Ectodermal cell (in vitro differentiated cells): ENCODE measurements at regions not wholly inside any gene's neighbourhood (a gene's known extent, or its start where the extent isn't known, plus 50 kb on each side); places are given as distances from the start of the nearest gene placed in this dataset.

Experiments
- H3K27ac ChIP-seq: 2 replicates; pipeline ENCODE4 v1.7.0; 2013; ENCODE audit warnings: mild to moderate bottlenecking, low read depth, low read length; ENCODE audit not compliant: insufficient read depth, poor library complexity, severe bottlenecking
- H3K27me3 ChIP-seq: 2 replicates; pipeline ENCODE4 v1.7.0; 2013; ENCODE audit warnings: mild to moderate bottlenecking, low read length; ENCODE audit not compliant: insufficient read depth, control insufficient read depth, poor library complexity, severe bottlenecking
- H3K36me3 ChIP-seq: one replicate; pipeline ENCODE4 v1.7.0; 2013; ENCODE audit warnings: low read length; ENCODE audit not compliant: control insufficient read depth, insufficient read depth
- H3K4me1 ChIP-seq: one replicate; pipeline ENCODE4 v1.7.0; 2013; ENCODE audit warnings: low read length; ENCODE audit not compliant: control insufficient read depth, insufficient read depth
- H3K4me3 ChIP-seq: 2 replicates; pipeline ENCODE4 v1.7.0; 2013; ENCODE audit warnings: low read depth, low read length, control low read depth; ENCODE audit not compliant: insufficient read depth
- H3K9me3 ChIP-seq: 2 replicates; pipeline ENCODE4 v1.7.0; 2013; ENCODE audit warnings: mild to moderate bottlenecking, low read length, moderate library complexity; ENCODE audit not compliant: control insufficient read depth
- WGBS, 2 experiments: methylation state at CpG; one replicate each; pipeline ENCODE4 v1.1.7; 2013; ENCODE audit warnings: missing lambda C conversion rate in 2 of 2; 5-methylcytosine and 5-hydroxymethylcytosine counted together

DNA sequence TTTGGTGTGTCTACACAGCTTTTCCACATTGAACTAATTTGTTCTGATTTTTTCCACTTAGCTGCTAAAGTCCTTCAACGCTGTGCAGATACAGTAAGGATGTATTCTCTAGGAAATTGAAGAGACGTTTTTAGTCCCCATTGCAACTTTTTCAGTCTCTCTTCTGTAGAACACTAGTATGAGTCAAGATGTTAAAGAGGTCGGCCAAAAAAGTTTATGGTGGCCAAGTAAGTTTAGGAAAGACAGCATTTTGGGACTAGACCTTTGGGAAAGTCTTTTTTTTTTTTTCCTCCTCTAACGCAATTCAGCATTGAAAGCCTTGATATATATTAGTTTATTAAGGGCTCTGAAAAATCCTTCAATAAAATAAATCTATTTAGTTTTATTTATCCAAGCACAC is 243.5 kb upstream of the FBXL7 start:
- Histone ChIP-seq H3K4me3 (no peak overlapping the region), H3K4me1 (no peaks in the 10 kb centered on the region), H3K36me3 (no peaks in the 10 kb centered on the region), H3K27ac (no peak overlapping the region), H3K27me3 (no peaks in the 10 kb centered on the region), H3K9me3 (no peaks in the 10 kb centered on the region)
- 95 to 97% methylated on average over 3 of the region's 4 CpGs for WGBS, 2 experiments

DNA sequence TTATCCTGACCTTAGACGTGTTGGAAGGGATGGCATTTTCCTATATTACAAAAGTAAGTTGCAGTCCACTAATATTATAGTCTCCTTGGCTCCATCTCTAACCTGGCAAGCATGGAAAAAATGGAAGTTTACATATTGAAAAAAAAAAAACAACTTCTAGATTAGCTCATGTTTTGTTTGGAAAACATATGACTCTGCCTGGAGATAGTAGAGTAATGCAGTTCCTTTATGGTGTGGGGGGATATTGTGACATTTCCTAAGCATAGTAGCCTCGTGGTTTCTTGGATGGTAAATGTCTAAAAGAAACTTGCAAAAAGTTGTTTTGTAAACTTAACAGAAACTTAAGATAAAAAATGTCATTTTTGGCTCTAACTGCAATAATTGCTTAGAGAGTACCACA is 244.4 kb upstream of the FBXL7 start:
- Histone ChIP-seq H3K9me3 (no peaks in the 10 kb centered on the region), H3K27me3 (no peaks in the 10 kb centered on the region), H3K4me1 (no peaks in the 10 kb centered on the region), H3K27ac (no peak overlapping the region), H3K4me3 (no peak overlapping the region), H3K36me3 (no peaks in the 10 kb centered on the region)
- WGBS, 2 experiments = 82 to 93% methylated on average over 1 to 2 of the region's 2 CpGs

DNA sequence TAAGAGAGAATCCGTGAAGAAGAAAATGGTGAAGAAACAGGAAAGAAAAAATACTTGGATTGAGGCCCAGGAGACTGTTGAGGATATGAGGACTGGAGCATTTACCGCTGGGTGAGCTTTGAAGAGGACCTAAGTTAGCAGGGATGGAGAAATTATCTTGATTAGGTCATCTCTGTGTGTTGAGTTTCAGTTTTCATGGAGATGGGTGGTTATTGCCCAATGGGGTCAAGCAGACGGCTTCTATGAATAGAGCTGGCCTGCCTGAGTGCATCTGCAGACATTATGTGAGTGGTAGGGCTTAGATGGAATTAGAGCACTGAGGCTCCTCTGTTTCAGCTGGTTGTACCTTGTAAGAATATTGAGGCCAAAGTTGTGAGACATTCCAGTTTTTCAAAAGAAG is 245.4 kb upstream of the FBXL7 start:
- Histone ChIP-seq H3K4me1 (no peaks in the 10 kb centered on the region), H3K27me3 (no peaks in the 10 kb centered on the region), H3K27ac (no peak overlapping the region), H3K9me3 (no peaks in the 10 kb centered on the region), H3K36me3 (no peaks in the 10 kb centered on the region), H3K4me3 (no peak overlapping the region)
- 91 to 94% methylated on average over 3 of the region's 3 CpGs for WGBS, 2 experiments

DNA sequence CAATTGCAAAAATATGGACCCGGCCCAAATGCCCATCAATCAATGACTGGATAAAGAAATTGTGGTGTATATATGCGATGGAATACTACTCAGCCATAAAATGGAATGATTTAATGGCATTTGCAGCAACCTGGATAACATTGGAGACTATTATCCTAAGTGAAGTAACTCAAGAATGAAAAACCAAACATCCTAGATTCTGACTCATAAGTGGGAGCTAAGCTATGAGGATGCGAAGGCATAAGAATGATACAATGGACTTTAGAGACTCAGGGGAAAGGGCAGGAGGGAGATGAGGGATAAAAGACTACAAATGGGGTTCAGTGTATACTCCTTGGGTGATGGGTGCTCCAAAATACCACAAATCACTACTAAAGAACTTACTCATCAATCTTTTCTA is 247.6 kb upstream of the FBXL7 start:
- Histone ChIP-seq H3K27ac (no peak overlapping the region), H3K4me3 (no peak overlapping the region), H3K9me3 (no peaks in the 10 kb centered on the region), H3K4me1 (no peaks in the 10 kb centered on the region), H3K27me3 (no peaks in the 10 kb centered on the region), H3K36me3 (no peaks in the 10 kb centered on the region)
- WGBS, 2 experiments = 87 to 98% methylated on average over 3 of the region's 3 CpGs

DNA sequence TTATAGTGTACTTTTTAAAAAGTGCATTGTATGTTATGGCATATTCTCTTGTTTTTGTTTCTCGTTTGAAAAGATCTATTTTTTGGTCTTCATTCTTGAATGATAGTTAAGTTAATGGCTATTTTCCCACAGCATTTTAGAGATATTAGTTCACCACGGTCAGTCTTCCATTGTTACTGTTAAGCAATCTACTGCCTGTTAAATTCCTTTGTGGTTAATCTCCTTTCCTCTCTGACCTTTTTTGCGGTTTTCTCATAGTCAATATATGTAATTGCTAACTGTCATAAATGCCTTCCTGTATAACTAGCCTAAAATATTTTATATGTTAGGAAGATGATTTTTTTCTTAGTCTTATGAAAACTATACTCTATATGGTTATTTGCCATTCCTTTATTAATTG is 250.8 kb upstream of the FBXL7 start:
- no peak overlapping the region for H3K27ac ChIP-seq
- no peaks in the 10 kb centered on the region for H3K36me3 ChIP-seq
- H3K4me3 ChIP-seq = no peak overlapping the region
- H3K4me1 ChIP-seq = no peaks in the 10 kb centered on the region
- 91 to 92% methylated on average over 2 of the region's 3 CpGs for WGBS, 2 experiments
- no peaks in the 10 kb centered on the region for H3K27me3 ChIP-seq
- H3K9me3 ChIP-seq = no peaks in the 10 kb centered on the region

DNA sequence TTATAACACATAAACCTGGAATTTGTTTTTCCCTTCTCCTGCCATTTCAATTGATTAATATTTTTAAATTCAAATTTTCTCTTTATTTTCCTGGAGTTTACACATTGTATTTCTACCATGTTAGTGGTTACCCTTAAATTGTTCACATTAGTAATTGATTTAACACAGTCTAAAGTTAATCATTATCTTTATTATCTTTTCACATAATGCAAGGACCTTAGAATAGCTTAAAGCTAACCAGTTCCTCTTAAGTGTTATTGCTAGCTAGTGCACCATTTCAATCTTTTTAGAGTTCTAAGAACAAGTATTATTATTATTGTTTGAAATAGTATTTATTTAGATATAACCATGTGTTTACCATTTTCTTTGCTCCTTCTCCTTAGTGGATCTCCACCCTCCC is 251.2 kb upstream of the FBXL7 start:
- Histone ChIP-seq H3K4me1 (no peaks in the 10 kb centered on the region), H3K9me3 (no peaks in the 10 kb centered on the region), H3K27ac (no peak overlapping the region), H3K4me3 (no peak overlapping the region), H3K27me3 (no peaks in the 10 kb centered on the region), H3K36me3 (no peaks in the 10 kb centered on the region)

DNA sequence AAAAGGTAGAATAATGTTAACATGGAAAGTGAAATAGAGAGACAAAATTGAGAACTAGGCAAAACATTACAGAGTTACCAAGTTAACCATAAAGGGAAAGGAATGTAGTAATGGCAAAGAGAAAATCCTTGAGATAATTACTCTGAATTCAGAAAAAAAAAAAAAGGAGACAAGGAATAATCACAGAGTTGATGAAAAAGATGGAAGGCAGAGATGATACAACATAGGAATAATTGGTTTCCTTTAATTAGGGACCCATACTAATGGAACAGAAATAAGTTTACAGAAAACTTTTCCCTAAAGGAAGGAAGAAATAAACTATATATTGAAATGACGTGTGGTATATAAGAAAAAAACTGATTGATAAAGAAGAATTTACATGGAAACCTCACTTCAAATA is 254.1 kb upstream of the FBXL7 start:
- H3K27ac ChIP-seq = no peak overlapping the region
- H3K36me3 ChIP-seq = no peaks in the 10 kb centered on the region
- whole genome bisulfite sequencing, 2 experiments = no CpG with 5 or more reads among the region's 1 CpG
- H3K9me3 ChIP-seq = no peaks in the 10 kb centered on the region
- H3K27me3 ChIP-seq = no peaks in the 10 kb centered on the region
- H3K4me3 ChIP-seq = no peak overlapping the region
- no peaks in the 10 kb centered on the region for H3K4me1 ChIP-seq

DNA sequence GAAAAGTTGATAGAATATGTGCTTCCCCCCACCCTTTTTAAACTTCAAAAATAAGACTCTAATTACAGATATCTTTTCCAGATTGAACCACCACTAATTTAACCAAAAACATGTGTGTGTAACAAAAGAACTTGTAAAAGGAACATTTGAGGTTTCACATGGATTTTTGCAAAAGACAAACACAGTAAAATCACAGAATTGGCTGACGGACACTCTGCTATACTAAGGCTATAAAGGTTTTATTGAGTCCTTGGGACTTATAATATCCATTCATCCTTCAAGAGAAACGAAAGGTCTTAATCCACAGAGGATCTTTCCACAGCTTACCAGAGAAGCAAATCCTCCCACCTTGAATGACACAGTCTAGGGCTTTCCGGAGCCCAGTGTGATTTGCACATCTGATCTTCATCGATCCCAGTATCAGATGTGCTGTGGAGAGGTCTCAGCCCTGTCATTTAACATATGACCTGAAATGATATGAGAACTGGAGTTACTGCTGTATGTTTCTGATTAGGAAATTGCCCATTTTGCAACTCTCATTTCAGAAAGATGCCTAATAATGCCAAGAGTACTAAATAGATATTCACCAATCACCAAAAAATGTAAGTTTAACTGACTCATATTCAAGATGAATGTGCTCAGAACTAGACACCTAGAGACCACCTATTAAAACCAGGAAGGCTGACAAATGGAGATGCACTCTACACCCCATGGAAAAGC is 256.5 kb upstream of the FBXL7 start:
- no peaks in the 10 kb centered on the region for H3K4me1 ChIP-seq
- no peak overlapping the region for H3K27ac ChIP-seq
- no peak overlapping the region for H3K4me3 ChIP-seq
- 89 to 96% methylated on average over 4 of the region's 4 CpGs for WGBS, 2 experiments
- H3K27me3 ChIP-seq = no peaks in the 10 kb centered on the region
- no peaks in the 10 kb centered on the region for H3K36me3 ChIP-seq
- peaks cover 5% of the 10 kb centered on the region for H3K9me3 ChIP-seq

DNA sequence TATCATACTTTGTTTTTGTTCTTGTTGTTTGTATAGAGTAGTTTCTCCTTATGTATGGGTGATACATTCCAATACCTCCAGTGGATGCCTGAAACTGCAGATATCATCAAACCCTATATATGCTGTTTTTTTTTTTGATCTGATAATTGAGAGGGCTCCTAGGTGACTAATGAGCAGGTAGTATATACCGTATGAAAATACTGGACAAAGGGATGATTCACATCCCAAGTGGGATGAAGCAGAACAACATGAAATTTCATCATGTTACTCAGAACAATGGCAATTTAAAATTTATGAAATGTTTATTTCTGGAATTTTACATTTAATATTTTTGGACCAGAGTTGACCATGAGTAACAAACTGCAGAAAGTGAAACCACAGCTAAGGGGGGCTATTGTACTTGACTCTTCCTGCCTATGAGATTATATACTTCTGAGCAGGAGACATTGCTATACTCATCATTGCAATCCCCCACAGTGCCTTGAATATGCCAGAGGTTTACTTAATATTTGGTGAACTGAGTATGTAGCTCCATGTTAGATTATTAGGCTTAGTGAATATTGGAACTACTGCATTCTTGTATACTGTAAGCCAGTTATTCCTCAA is 258.7 kb upstream of the FBXL7 start:
- WGBS, 2 experiments = 80 to 91% methylated on average over 1 of the region's 1 CpG
- Histone ChIP-seq H3K36me3 (no peaks in the 10 kb centered on the region), H3K4me1 (no peaks in the 10 kb centered on the region), H3K27me3 (no peaks in the 10 kb centered on the region), H3K9me3 (peaks cover 5% of the 10 kb centered on the region), H3K27ac (no peak overlapping the region), H3K4me3 (no peak overlapping the region)

DNA sequence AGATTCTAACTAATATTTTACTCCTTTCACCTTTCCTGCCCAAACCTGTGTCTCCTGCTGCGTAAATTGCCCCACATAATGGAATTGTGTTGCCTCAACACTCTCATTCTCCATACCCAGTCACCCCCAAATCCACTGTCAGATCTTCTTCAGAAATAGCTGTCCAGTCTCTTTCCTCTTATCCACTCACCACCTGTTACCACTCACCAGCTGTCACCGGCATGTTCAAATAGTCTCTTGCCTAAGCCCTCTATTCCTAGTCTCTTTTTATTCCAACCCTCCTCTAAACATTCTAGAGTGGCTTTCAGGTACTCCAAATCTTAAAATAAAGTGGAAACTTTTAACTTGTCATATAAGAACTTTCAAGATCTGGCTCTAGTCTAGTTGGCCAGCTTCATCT is 262.0 kb upstream of the FBXL7 start:
- Histone ChIP-seq H3K4me1 (no peaks in the 10 kb centered on the region), H3K9me3 (peaks cover 5% of the 10 kb centered on the region), H3K27me3 (no peaks in the 10 kb centered on the region), H3K36me3 (no peaks in the 10 kb centered on the region), H3K27ac (no peak overlapping the region), H3K4me3 (no peak overlapping the region)
- WGBS, 2 experiments = 93% methylated on average over 2 of the region's 2 CpGs
